K562 (cell line): ENCODE measurements at regions not wholly inside any gene's neighbourhood (a gene's known extent, or its start where the extent isn't known, plus 50 kb on each side); places are given as distances from the start of the nearest gene placed in this dataset.

Source experiments
- ATAC-seq: fragments of 200-7000 bp; cut with Tn5 transposase; 3 replicates; pipeline ENCODE4 v1.9.1; 2020; ENCODE audit warnings: moderate library complexity
- BruUV-seq: library from RNA; stranded (reverse); fragments of 400-500 nt; replicated peaks from 2 replicates; lab custom pipeline; 2021; lab: Mats Ljungman, UMichigan
- CTCF ChIA-PET: fragments of 300-600 bp; formaldehyde crosslinking; extraction: SDS; loops from one replicate; lab custom pipeline; 2021; ENCODE audit warnings: low intra/inter-chr PET ratio; lab: Yijun Ruan, JAX
- POLR2A ChIA-PET: fragments of 300-600, 350-650 bp; sonication (Branson Sonifier 250); formaldehyde crosslinking; extraction: SDS; loops from one replicate; lab custom pipeline; 2021; ENCODE audit warnings: antibody characterized with exemption, inconsistent platforms; lab: Yijun Ruan, JAX
- DNase-seq, 4 experiments: peaks; one replicate each; pipeline versions ENCODE4 v3.0.0 to v3.0.0-alpha.2; 2011 to 2018; ENCODE audit warnings: low spot score in 3 of 4, mixed read lengths in 3 of 4; ENCODE audit errors: extremely low read depth in 1 of 4
- FAIRE-seq: peaks from 2 replicates; lab custom pipeline; 2011; peaks lifted over from hg19 to GRCh38; lab: Jason Lieb, UNC
- H2AFZ ChIP-seq: 2 replicates; pipeline ENCODE4 v1.6.0; 2011; ENCODE audit warnings: low read depth, low read length, control low read depth, inconsistent platforms
- H3K27ac ChIP-seq: fragments of 200-600 bp; 3 replicates; pipeline ENCODE4 v1.8.0; 2011; ENCODE audit warnings: low read depth, mild to moderate bottlenecking, control low read depth, inconsistent platforms, low read length, moderate library complexity, mixed read lengths; ENCODE audit errors: extremely low read depth
- H3K27me3 ChIP-seq, 2 experiments: fragments of 300-600 bp in 1 of 2; 2 replicates in 1 of 2; 3 replicates in 1 of 2; pipeline versions ENCODE4 v1.6.0 to v1.8.0; 2011; ENCODE audit warnings: inconsistent platforms in 2 of 2, low read length in 2 of 2, mild to moderate bottlenecking in 1 of 2, mixed read lengths in 1 of 2, moderate library complexity in 1 of 2; ENCODE audit not compliant: control insufficient read depth in 2 of 2, insufficient read depth in 2 of 2
- H3K36me3 ChIP-seq: fragments of 300-600 bp; 3 replicates; pipeline ENCODE4 v1.8.0; 2011; ENCODE audit warnings: mild to moderate bottlenecking, low read length, inconsistent platforms; ENCODE audit not compliant: control insufficient read depth, insufficient read depth
- H3K4me1 ChIP-seq, 2 experiments: fragments of 200-600 bp in 1 of 2; replicated peaks in 1 of 2; 2 replicates in 1 of 2; 3 replicates in 1 of 2; pipeline versions ENCODE4 v1.5.1 to v1.8.0; 2011; ENCODE audit warnings: inconsistent platforms in 2 of 2, low read length in 2 of 2, mild to moderate bottlenecking in 1 of 2, mixed read lengths in 1 of 2, moderate library complexity in 1 of 2; ENCODE audit not compliant: control insufficient read depth in 2 of 2, insufficient read depth in 2 of 2
- H3K4me2 ChIP-seq: 2 replicates; pipeline ENCODE4 v1.6.1; 2011; ENCODE audit warnings: low read length, control low read depth, inconsistent platforms, mixed read lengths; ENCODE audit not compliant: insufficient read depth
- H3K4me3 ChIP-seq: fragments of 200-600 bp; sonication (generic), shearing (Covaris generic); 2 replicates; pipeline ENCODE4 v1.5.1; 2016; ENCODE audit warnings: control low read depth, inconsistent platforms
- H3K79me2 ChIP-seq: fragments of 200-600 bp; 3 replicates; pipeline ENCODE4 v1.8.0; 2011; ENCODE audit warnings: low read length, inconsistent platforms; ENCODE audit not compliant: control insufficient read depth, insufficient read depth
- H3K9ac ChIP-seq, 2 experiments: 2 replicates each; pipeline versions ENCODE4 v1.6.0 to v1.6.1; 2011; ENCODE audit warnings: low read depth in 2 of 2, low read length in 2 of 2, control low read depth in 1 of 2, inconsistent platforms in 1 of 2, mild to moderate bottlenecking in 1 of 2, mixed read lengths in 1 of 2; ENCODE audit not compliant: insufficient read depth in 1 of 2
- H3K9me1 ChIP-seq: one replicate; pipeline ENCODE4 v1.6.0; 2011; ENCODE audit warnings: inconsistent platforms, mild to moderate bottlenecking, low read length, moderate library complexity; ENCODE audit not compliant: control insufficient read depth, insufficient read depth
- H3K9me3 ChIP-seq: replicated peaks from 2 replicates; pipeline ENCODE4 v1.5.1; 2011; ENCODE audit warnings: low read depth, low read length, inconsistent platforms; ENCODE audit not compliant: control insufficient read depth, insufficient read depth
- H4K20me1 ChIP-seq: replicated peaks from 2 replicates; pipeline ENCODE4 v1.6.1; 2011; ENCODE audit warnings: low read length, inconsistent platforms, mixed read lengths; ENCODE audit not compliant: control insufficient read depth, insufficient read depth
- CHD7 ChIP-seq: fragments of 200-600 bp; sonication (generic); IDR thresholded peaks from one replicate; pipeline ENCODE4 v1.6.1; 2012; ENCODE audit warnings: mild to moderate bottlenecking, low read depth, low read length, inconsistent platforms
- FOXA3 ChIP-seq, 2 experiments: fragments of 450-650 bp in 1 of 2; sonication (generic) in 1 of 2; formaldehyde crosslinking; IDR thresholded peaks in 1 of 2; conservative IDR thresholded peaks in 1 of 2; 2 replicates each; pipeline versions ENCODE4 v1.4.0 to v1.8.0; 2020 to 2022; ENCODE audit warnings: mild to moderate bottlenecking in 2 of 2, missing genetic modification reagents in 1 of 2
- RBM39 ChIP-seq: fragments of 200-400 bp; formaldehyde crosslinking; optimal IDR thresholded peaks from 2 replicates; pipeline ENCODE3; 2018; ENCODE audit warnings: low read depth, low read length
- SETDB1 ChIP-seq: IDR thresholded peaks from one replicate; pipeline ENCODE4 v1.6.1; 2012; ENCODE audit warnings: low read length, control low read depth, inconsistent platforms
- SLC30A9 ChIP-seq: fragments of 250-450 bp; sonication (Bioruptor Pico); IDR thresholded peaks from 2 replicates; pipeline ENCODE4 v1.8.0; 2022; ENCODE audit warnings: mild to moderate bottlenecking, moderate library complexity
- XRCC5 ChIP-seq: fragments of 200-400 bp; formaldehyde crosslinking; IDR thresholded peaks from 2 replicates; pipeline ENCODE4 v1.6.1; 2017; ENCODE audit warnings: low read depth, mild to moderate bottlenecking, low read length
- YY1 ChIP-seq, 3 experiments: IDR thresholded peaks; 2 replicates each; pipeline ENCODE4 v1.6.1; 2011; ENCODE audit warnings: low read length in 2 of 3, mild to moderate bottlenecking in 2 of 3, moderate library complexity in 2 of 3, borderline replicate concordance in 1 of 3, control low read depth in 1 of 3, low read depth in 1 of 3; ENCODE audit not compliant: insufficient read depth in 3 of 3, insufficient replicate concordance in 2 of 3, control insufficient read depth in 1 of 3, insufficient read length in 1 of 3; ENCODE audit errors: extremely low read depth in 1 of 3
- ZBTB7A ChIP-seq: IDR thresholded peaks from 2 replicates; pipeline ENCODE4 v1.6.1; 2011; ENCODE audit warnings: low read depth, mild to moderate bottlenecking, low read length, moderate library complexity, borderline replicate concordance; ENCODE audit not compliant: control insufficient read depth
- ZNF134 ChIP-seq: fragments of 250-450 bp; sonication (Bioruptor Pico); conservative IDR thresholded peaks from 2 replicates; pipeline ENCODE4 v1.4.0; 2020
- ZNF431 ChIP-seq: sonication (generic); formaldehyde crosslinking; IDR thresholded peaks from 2 replicates; pipeline ENCODE4 v1.8.0; 2022; ENCODE audit warnings: mild to moderate bottlenecking, missing genetic modification reagents
- WGBS: fragments of 100-300 bp; shearing (Covaris generic); methylation state at CpG from one replicate; pipeline ENCODE4 v1.1.6; 2016; ENCODE audit warnings: low coverage, mixed read lengths; ENCODE audit not compliant: insufficient coverage; ENCODE audit errors: missing lambda C conversion rate; 5-methylcytosine and 5-hydroxymethylcytosine counted together
- in situ Hi-C: fragments of 300-500 bp; cut with MboI; formaldehyde crosslinking; loops from 4 replicates; pipeline ENCODE4 v1.15.0; 2018; ENCODE audit warnings: inconsistent platforms, mixed read lengths
- intact Hi-C: fragments of 100-400 bp; cut with micrococcal nuclease; formaldehyde crosslinking; loops from 2 replicates; pipeline ENCODE4 v1.14.2; 2022

GRCh38 chrX:107521877-107522586 lies 72.6 kb downstream of the FRMPD3 start:
- H3K27ac ChIP-seq: no peak overlapping the region
- intact Hi-C loops (no loop called here), in situ Hi-C loops (no loop called here)
- CTCF ChIA-PET: no interaction called here
- no peaks in the 10 kb centered on the region for H3K36me3 ChIP-seq
- no peak overlapping the region for H3K4me3 ChIP-seq
- POLR2A ChIA-PET: no interaction called here
- ATAC-seq: no peak
- no peak overlapping the region for H2AFZ ChIP-seq
- H3K27me3 ChIP-seq: peaks cover 0 to 35% of the 10 kb centered on the region in 2 experiments; a peak in 3 of 5 replicates
- no peaks in the 10 kb centered on the region for H4K20me1 ChIP-seq
- no peak for FAIRE-seq
- H3K9ac ChIP-seq: no peak overlapping the region
- no peaks in the 10 kb centered on the region for H3K4me1 ChIP-seq
- no peaks in the 10 kb centered on the region for H3K9me3 ChIP-seq
- no peaks in the 10 kb centered on the region for H3K79me2 ChIP-seq
- WGBS: under 1% methylated on average over 13 of the region's 14 CpGs
- H3K4me2 ChIP-seq: no peak overlapping the region
- no peak for DNase-seq
- H3K9me1 ChIP-seq: no peaks in the 10 kb centered on the region
- BruUV-seq: no TSS peak
- no peak for TF ChIP-seq XRCC5
- no peak for TF ChIP-seq FOXA3 (CRISPR knock-in tag; conservative IDR thresholded peaks at IDR 0.05 in 1 of 2, IDR thresholded peaks at IDR 0.05 in 1 of 2)
- no peak for TF ChIP-seq SLC30A9 (CRISPR knock-in tag)
- TF ChIP-seq RBM39: no peak
- TF ChIP-seq ZNF134 (CRISPR knock-in tag): no peak
- no peak for TF ChIP-seq ZNF431 (CRISPR knock-in tag)
- no peak for TF ChIP-seq ZBTB7A
- TF ChIP-seq SETDB1: no peak
- TF ChIP-seq CHD7: no peak
- no peak for TF ChIP-seq YY1 (IDR thresholded peaks at IDR 0.05; ENCODE audit: borderline replicate concordance in 1 of 3, control insufficient read depth in 1 of 3, extremely low read depth in 1 of 3, insufficient read depth in 3 of 3, insufficient read length in 1 of 3, insufficient replicate concordance in 2 of 3, low read depth in 1 of 3, low read length in 2 of 3)
